Thoracic aorta (tissue), 2 donors: ENCODE measurements at regions not wholly inside any gene's neighbourhood (a gene's known extent, or its start where the extent isn't known, plus 50 kb on each side); places are given as distances from the start of the nearest gene placed in this dataset.

Source experiments
- ATAC-seq: fragments of 150-250 bp; one replicate; pipeline ENCODE4 v1.8.0; 2017; ENCODE audit warnings: low read depth; ENCODE audit not compliant: insufficient number of reproducible peaks, low FRiP score
- DNase-seq: peaks from one replicate; pipeline ENCODE4 v3.0.0-alpha.2; 2020; ENCODE audit warnings: low spot score
- H3K27ac ChIP-seq, 2 donors: fragments of 200-600 bp; sonication (generic); 1 replicate in 1 of 2; 2 replicates in 1 of 2; pipeline ENCODE4 v1.5.1; 2016; ENCODE audit warnings: mild to moderate bottlenecking in 2 of 2, moderate library complexity in 2 of 2
- H3K27me3 ChIP-seq: fragments of 200-600 bp; sonication (generic); replicated peaks from 2 replicates; pipeline ENCODE4 v1.6.0; 2016; ENCODE audit warnings: mild to moderate bottlenecking; ENCODE audit not compliant: insufficient read depth
- H3K36me3 ChIP-seq: fragments of 200-600 bp; sonication (generic); one replicate; pipeline ENCODE4 v1.5.1; 2016
- H3K4me1 ChIP-seq, 2 donors: fragments of 200-600 bp; sonication (generic); 1 replicate in 1 of 2; 2 replicates in 1 of 2; pipeline versions ENCODE4 v1.5.1 to v1.6.0; 2016; ENCODE audit warnings: low read depth in 2 of 2, mild to moderate bottlenecking in 1 of 2; ENCODE audit not compliant: control insufficient read depth in 1 of 2
- H3K4me3 ChIP-seq: fragments of 200-600 bp; sonication (generic); 2 replicates; pipeline ENCODE4 v1.5.1; 2016; ENCODE audit warnings: mild to moderate bottlenecking
- H3K9me3 ChIP-seq: fragments of 200-600 bp; sonication (generic); 2 replicates; pipeline ENCODE4 v1.5.1; 2016
- CTCF ChIP-seq: fragments of 200-600 bp; sonication (generic); IDR thresholded peaks from one replicate; pipeline ENCODE4 v1.5.1; 2019; ENCODE audit warnings: antibody characterized with exemption

- Histone ChIP-seq H3K4me3 (no peak overlapping the region), H3K9me3 (no peaks in the 10 kb centered on the region), H3K4me1 (no peaks in the 10 kb centered on the region), H3K27me3 (no peaks in the 10 kb centered on the region), H3K36me3 (no peaks in the 10 kb centered on the region), H3K27ac (no peak overlapping the region)
- TF ChIP-seq CTCF, result no peak
- DNase-seq (no peak), ATAC-seq (no peak)
Measured at GRCh38 chr16:72443809-72444208, 271.9 kb upstream of the PMFBP1 start.

GRCh38 chr16:72442385-72443158 lies 270.6 kb upstream of the PMFBP1 start:
- no peaks in the 10 kb centered on the region for H3K27me3 ChIP-seq
- no peaks in the 10 kb centered on the region for H3K4me1 ChIP-seq
- no peaks in the 10 kb centered on the region for H3K9me3 ChIP-seq
- no peak for ATAC-seq
- TF ChIP-seq CTCF, result no peak
- no peaks in the 10 kb centered on the region for H3K36me3 ChIP-seq
- DNase-seq, result no peak
- no peak overlapping the region for H3K27ac ChIP-seq
- no peak overlapping the region for H3K4me3 ChIP-seq

GRCh38 chr16:72437891-72438290 lies 265.9 kb upstream of the PMFBP1 start:
- no peaks in the 10 kb centered on the region for H3K27me3 ChIP-seq
- no peak overlapping the region for H3K4me3 ChIP-seq
- H3K4me1 ChIP-seq, result no peaks in the 10 kb centered on the region
- ATAC-seq, result no peak
- DNase-seq, result no peak
- no peak overlapping the region for H3K27ac ChIP-seq
- no peak for TF ChIP-seq CTCF
- no peaks in the 10 kb centered on the region for H3K36me3 ChIP-seq
- H3K9me3 ChIP-seq, result peaks cover 10% of the 10 kb centered on the region

- H3K27me3 ChIP-seq, result no peaks in the 10 kb centered on the region
- ATAC-seq (no peak), DNase-seq (no peak)
- TF ChIP-seq CTCF, result no peak
- no peaks in the 10 kb centered on the region for H3K36me3 ChIP-seq
- peaks cover 10% of the 10 kb centered on the region for H3K9me3 ChIP-seq
- no peaks in the 10 kb centered on the region for H3K4me1 ChIP-seq
- no peak overlapping the region for H3K27ac ChIP-seq
- no peak overlapping the region for H3K4me3 ChIP-seq
Measured at GRCh38 chr16:72434159-72434558, 262.2 kb upstream of the PMFBP1 start.

GRCh38 chr16:72430121-72430520 lies 258.2 kb upstream of the PMFBP1 start:
- no peak for ATAC-seq
- H3K4me1 ChIP-seq, result no peaks in the 10 kb centered on the region
- H3K36me3 ChIP-seq, result no peaks in the 10 kb centered on the region
- no peak for DNase-seq
- TF ChIP-seq CTCF, result no peak
- no peak overlapping the region for H3K4me3 ChIP-seq
- peaks cover 10% of the 10 kb centered on the region for H3K9me3 ChIP-seq
- H3K27ac ChIP-seq, result no peak overlapping the region
- H3K27me3 ChIP-seq, result no peaks in the 10 kb centered on the region
